HG02943 (cell line): ENCODE measurements at regions not wholly inside any gene's neighbourhood (a gene's known extent, or its start where the extent isn't known, plus 50 kb on each side); places are given as distances from the start of the nearest gene placed in this dataset.

Experiments
- ATAC-seq: cut with Tn5 transposase; IDR thresholded peaks from one replicate; pipeline ENCODE4 v1.9.1; 2021; ENCODE audit warnings: mild to moderate bottlenecking, low read depth, moderate library complexity; ENCODE audit not compliant: unreplicated experiment

GRCh38 chr7:36002900-36003299 lies 150.2 kb upstream of the EEPD1 start:
- no peak for ATAC-seq

- no peak for ATAC-seq
Measured at GRCh38 chr7:36003343-36003742, 149.7 kb upstream of the EEPD1 start.

DNA sequence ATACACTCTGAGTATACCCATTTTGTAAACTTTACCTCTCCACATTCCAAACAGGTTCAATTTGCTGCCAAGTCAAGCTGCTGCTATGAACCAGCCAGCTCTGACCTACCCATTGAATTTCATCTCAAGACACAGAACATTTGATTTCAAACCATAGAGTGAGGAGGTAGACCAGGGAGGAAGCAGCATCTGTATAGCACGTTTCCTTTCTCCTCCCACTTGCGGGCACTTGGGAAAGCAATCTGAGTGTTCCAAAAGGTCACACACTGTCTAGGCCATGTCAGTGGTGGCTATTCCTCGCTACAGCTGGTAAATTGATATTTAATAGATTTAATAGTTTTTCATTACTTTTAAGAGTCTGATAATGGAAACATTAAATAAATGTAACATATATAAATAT lies 147.8 kb upstream of the EEPD1 start:
- ATAC-seq, result no peak

DNA sequence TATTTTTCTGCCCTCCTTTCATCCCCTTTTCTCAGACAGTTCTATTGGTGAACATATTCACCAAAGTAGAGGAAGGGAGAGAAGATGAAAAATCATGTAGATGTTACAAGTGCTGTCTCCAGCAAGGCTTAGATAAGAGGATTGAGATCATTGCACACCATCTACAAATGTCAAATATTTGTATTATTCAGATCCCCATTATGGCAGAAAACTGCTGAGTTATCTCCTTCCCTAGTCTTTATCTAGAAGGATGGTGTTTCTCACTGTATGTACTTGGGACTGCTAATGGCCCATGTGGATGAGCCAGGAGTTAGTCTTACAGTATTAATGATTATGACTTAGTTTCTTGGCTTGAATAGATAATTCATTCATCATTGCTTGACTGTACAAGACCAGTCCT lies 147.2 kb upstream of the EEPD1 start:
- ATAC-seq, result no peak

- ATAC-seq, result no peak
Measured at GRCh38 chr7:36006636-36007229, 146.3 kb upstream of the EEPD1 start.

- no peak for ATAC-seq
Measured at GRCh38 chr7:36010656-36011587, 142.1 kb upstream of the EEPD1 start.

- no peak for ATAC-seq
Measured at GRCh38 chr7:36011588-36011965, 141.5 kb upstream of the EEPD1 start.

DNA sequence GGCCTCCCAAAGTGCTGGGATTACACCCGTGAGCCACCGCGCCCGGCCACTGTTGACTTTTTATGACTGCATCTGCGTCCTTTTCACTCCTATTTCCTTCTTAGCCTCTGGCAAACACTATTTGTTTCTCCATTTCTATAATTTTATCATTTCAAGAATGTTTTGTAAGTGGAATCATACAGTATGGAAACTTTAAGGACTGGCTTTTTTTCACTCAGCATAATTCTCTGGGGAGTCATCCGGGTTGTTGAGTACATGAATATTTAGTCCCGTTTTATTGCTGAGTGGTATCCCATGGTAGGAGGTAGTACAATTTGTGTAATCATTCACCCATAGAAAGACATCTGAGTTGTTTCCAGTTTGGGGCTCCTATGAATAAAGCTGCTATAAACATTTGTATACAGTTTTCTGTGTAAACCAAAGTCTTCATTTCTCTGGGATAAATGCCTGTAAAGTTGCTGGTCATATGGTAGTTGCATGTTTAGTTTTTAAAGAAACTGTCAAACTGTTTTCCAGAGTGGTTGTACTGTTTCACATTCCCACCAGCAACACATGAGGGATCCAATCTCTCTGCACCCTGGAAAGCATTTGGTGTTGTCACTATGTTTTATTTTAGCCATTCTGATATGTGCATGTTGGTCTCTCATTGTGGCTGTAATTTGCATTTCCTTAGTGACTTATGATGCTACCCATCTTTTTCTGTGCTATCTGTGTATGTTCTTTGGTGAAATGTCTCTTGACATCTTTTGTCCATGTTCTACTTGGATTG lies 139.6 kb upstream of the EEPD1 start:
- no peak for ATAC-seq

GRCh38 chr7:36014961-36015360 lies 138.1 kb upstream of the EEPD1 start:
- ATAC-seq, result no peak

GRCh38 chr7:36015733-36016132 lies 137.3 kb upstream of the EEPD1 start:
- no peak for ATAC-seq

DNA sequence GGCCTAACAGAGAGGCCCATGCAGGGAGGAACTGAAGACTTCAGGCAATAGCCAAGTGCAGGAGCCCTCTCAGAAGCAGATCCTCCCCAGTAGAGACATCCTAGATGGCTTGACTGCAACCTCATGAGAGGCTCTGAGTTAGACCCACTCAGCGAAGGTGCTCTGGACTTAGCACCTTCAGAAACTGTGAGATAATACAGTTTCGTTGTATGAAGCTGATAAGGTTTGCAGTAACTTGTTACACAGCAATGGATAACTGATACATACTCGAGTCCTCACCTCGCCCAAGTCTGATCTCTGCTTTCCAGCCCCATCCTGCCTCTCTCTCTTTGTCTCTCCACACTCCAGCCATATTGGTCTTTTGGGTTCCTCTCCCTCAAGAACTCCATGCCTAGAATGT lies 136.4 kb upstream of the EEPD1 start:
- no peak for ATAC-seq

- ATAC-seq, result no peak
Measured at GRCh38 chr7:36017111-36017510, 135.9 kb upstream of the EEPD1 start.

GRCh38 chr7:36018816-36019484 lies 134.1 kb upstream of the EEPD1 start:
- ATAC-seq, result no peak

DNA sequence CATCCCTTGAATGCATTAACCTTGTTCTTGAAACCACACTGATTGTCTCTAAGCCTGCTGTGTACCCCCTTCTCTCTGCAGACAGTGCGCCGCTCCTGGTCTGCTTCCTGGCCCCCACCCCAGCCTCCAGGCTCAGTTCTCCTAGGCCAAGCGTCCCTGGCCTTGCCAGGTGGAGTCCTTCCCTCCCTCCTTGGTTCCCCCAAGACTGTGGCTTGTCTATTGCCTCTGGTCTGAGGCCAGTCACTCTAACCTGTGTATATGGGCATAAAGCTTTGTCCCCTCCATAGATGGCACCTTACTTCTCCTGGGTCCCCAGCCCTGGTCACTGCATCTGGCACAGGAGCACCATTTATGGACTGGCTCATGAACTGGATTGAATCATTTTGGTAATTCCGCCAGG lies 133.5 kb upstream of the EEPD1 start:
- no peak for ATAC-seq

GRCh38 chr7:36019980-36020379 lies 133.1 kb upstream of the EEPD1 start:
- no peak for ATAC-seq

- ATAC-seq, result no peak
Measured at GRCh38 chr7:36021367-36021766, 131.7 kb upstream of the EEPD1 start.

DNA sequence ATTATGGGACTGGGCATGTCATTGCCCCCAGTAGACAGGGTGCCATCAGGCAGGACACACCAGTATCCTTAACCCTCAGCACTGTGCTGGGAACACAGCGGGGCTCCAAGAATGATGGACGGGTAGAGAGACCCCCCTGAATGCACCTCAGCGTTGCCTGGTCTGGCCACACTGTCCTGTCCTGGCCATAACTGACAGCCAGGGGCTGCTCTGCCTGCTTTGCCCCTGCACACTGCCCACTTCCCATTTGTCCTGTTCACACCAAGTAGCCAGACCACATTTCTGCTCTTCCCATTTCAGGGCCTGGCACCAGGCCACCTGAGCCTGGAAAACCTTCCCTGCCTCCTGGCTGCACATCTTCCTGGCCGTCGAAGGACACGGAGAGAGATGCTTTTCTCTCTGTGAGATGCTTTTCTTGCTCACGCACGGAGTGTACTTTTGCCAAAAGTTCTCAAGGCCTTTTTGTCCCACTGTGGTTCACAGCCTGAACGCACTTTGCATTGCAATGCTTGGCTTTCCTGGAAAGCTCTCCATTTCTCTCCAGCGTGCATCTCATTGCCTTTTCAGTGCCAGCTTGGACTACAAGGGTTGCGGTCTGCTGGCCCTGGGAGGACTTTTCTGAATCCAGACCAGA lies 131.0 kb upstream of the EEPD1 start:
- no peak for ATAC-seq

DNA sequence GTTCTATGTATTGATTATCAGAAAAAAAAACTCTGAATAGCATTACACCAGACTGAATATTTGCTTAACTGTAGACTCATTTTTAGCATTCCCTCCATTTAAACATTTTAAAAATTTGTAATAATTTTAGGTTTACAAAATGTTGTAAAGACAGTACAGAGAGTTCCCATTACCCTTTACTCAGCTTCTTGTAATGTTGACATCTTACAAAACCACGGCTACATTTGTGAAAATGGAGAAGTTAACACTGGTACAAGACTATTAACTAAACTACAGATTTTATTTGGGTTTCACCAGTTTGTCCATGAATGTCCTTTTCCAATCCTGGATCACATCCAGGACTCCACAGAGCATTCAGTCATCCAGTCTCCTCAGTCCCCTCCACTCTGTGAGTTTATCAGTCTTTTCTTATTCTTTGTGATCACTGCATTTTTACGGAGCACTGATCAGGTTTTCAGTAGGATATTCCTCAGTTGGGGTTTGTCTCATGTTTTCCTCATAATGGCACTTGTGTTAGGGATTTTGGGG lies 130.0 kb upstream of the EEPD1 start:
- no peak for ATAC-seq

DNA sequence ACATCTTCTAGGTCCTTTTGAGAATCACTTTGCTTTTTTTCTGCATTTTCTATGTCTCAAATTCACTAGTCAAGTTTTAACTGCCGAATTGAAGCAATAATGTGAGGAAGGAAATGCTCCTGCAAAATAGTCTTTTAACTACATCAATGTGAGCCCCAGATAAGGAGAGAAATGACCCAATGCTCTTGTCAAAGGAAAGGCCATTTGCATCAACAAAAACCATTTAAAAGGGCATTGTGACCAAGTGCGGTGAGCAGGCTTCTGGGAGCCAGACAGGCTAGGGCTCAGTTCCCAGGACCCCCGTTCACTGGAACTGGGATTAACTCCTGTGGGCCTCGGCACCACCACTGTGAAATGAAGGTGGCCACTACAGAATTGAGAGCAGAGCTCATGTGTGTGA lies 127.9 kb upstream of the EEPD1 start:
- ATAC-seq, result no peak

DNA sequence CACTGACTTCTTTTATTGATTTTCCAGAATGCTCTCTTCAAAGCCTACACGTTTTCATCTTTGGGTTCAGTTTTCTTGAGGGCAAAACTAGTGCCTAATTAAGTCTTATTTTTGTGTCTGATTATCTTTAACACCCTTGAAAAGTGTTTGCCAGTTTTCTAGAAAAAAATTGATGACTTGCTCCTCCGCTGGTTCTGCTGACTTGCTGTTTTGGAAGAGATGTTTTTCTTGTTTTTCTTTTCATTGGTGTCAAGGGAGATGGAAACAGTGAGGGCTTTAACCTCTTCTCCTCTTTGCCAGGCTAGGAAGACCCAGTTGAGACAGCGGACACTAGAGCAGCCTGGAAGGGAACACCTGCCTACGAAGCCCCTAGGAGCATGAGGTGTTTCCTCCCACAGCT lies 123.7 kb upstream of the EEPD1 start:
- ATAC-seq, result no peak
